22Rv1 (cell line): ENCODE measurements at regions not wholly inside any gene's neighbourhood (a gene's known extent, or its start where the extent isn't known, plus 50 kb on each side); places are given as distances from the start of the nearest gene placed in this dataset.

Source experiments
- CTCF ChIP-seq: fragments of 450-650 bp; IDR thresholded peaks from 2 replicates; pipeline ENCODE4 v1.5.1; 2017; ENCODE audit warnings: mild to moderate bottlenecking
- ZFX ChIP-seq: fragments of 450-650 bp; IDR thresholded peaks from 2 replicates; pipeline ENCODE4 v1.6.1; 2017; ENCODE audit warnings: antibody characterized with exemption, borderline replicate concordance

DNA sequence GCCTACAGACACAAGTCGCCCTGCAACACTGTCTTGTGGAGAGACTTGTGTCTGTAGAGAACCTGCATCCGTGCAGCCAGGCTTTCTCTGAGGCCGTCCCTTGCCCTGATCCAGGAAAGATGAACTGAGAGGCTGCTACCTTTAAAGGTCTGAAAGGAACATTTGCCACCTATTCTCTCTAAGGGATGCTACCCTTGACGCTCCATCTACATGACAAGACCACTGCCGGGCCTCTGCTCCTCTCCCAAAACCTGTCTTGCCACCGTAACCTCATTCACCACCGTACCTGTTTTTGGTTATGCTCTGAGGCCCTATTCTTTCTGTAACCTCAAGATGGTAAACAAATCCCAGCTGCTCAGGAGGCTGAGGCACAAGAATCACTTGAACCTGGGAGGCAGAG is 73.9 kb downstream of the FOXF2 start:
- no peak for TF ChIP-seq CTCF
- no peak for TF ChIP-seq ZFX
